ENCODE measurements at regions not wholly inside any gene's neighbourhood (a gene's known extent, or its start where the extent isn't known, plus 50 kb on each side); places are given as distances from the start of the nearest gene placed in this dataset.
A peak's percentile ranks its signal among the peaks of the same experiment; 100 is the strongest.

- no peak overlapping the region for H3K27ac ChIP-seq (replicated peaks; ENCODE audit: low read length)
- no peaks in the 10 kb centered on the region for H3K9me3 ChIP-seq (replicated peaks in 1 of 2; ENCODE audit: control insufficient read depth in 2 of 2, insufficient read depth in 1 of 2, low read depth in 1 of 2, low read length in 2 of 2)
- no peak overlapping the region for H3K4me3 ChIP-seq (ENCODE audit: low read length in 2 of 2)
- H3K9ac ChIP-seq (ENCODE audit: low read depth, low read length, poor library complexity) = no peak overlapping the region
- no peak overlapping the region for H3K4me2 ChIP-seq (ENCODE audit: insufficient read depth, low read length, poor library complexity, severe bottlenecking)
- no peaks in the 10 kb centered on the region for H3K36me3 ChIP-seq (replicated peaks in 1 of 2; ENCODE audit: control insufficient read depth in 2 of 2, insufficient read depth in 2 of 2, low read length in 2 of 2)
- H2BK12ac ChIP-seq (ENCODE audit: low read length) = no peak overlapping the region
- no peak overlapping the region for H3K4ac ChIP-seq (ENCODE audit: low read length)
- no CpG with 5 or more reads among the region's 5 CpGs for WGBS, 2 donors (ENCODE audit: extremely low coverage in 2 of 2, insufficient read length in 2 of 2, insufficient replicate concordance in 1 of 2)
- H3K4me1 ChIP-seq (ENCODE audit: control insufficient read depth in 2 of 2, insufficient read depth in 1 of 2, low read depth in 1 of 2, low read length in 2 of 2) = peaks cover 12 to 14% of the 10 kb centered on the region in 2 donors
- H3K79me1 ChIP-seq (ENCODE audit: low read depth, low read length) = no peaks in the 10 kb centered on the region
- no peak overlapping the region for H2BK15ac ChIP-seq (ENCODE audit: low read length)
- no peak overlapping the region for H4K91ac ChIP-seq (ENCODE audit: low read depth, low read length, poor library complexity)
- H2AK5ac ChIP-seq (ENCODE audit: low read depth, low read length) = peak overlapping the region; percentile 61
- no peak overlapping the region for H4K8ac ChIP-seq (ENCODE audit: low read depth, low read length)
- H2AFZ ChIP-seq (ENCODE audit: low read length) = peak overlapping the region; percentile 4
- H3K14ac ChIP-seq (ENCODE audit: low read length) = no peak overlapping the region
- H3K23ac ChIP-seq (ENCODE audit: low read depth, low read length, poor library complexity) = no peak overlapping the region
- no peak overlapping the region for H2BK5ac ChIP-seq (ENCODE audit: low read length)
- no peak overlapping the region for H3K18ac ChIP-seq (ENCODE audit: low read length)
- no peak for DNase-seq (ENCODE audit: low spot score)
- H3K27me3 ChIP-seq (ENCODE audit: control insufficient read depth in 3 of 3, insufficient read depth in 3 of 3, low read depth in 1 of 3, low read length in 3 of 3) = no peaks in the 10 kb centered on the region
- no peak overlapping the region for H2BK120ac ChIP-seq (ENCODE audit: low read depth, low read length)
Observed at GRCh38 chr13:26473571-26474230, 83.8 kb upstream of the WASF3 start.

GRCh38 chr13:26474286-26474685, 83.2 kb upstream of the WASF3 start:
- Histone ChIP-seq H4K8ac (ENCODE audit: low read depth, low read length) (no peak overlapping the region), H2AFZ (ENCODE audit: low read length) (peak overlapping the region; percentile 4), H3K18ac (ENCODE audit: low read length) (peak overlapping the region; percentile 74), H3K9ac (ENCODE audit: low read depth, low read length, poor library complexity) (no peak overlapping the region), H3K4me3 (ENCODE audit: low read length in 2 of 2) (no peak overlapping the region), H4K91ac (ENCODE audit: low read depth, low read length, poor library complexity) (no peak overlapping the region), H3K4me2 (ENCODE audit: insufficient read depth, low read length, poor library complexity, severe bottlenecking) (no peak overlapping the region), H2BK12ac (ENCODE audit: low read length) (no peak overlapping the region), H3K23ac (ENCODE audit: low read depth, low read length, poor library complexity) (no peak overlapping the region), H3K27ac (replicated peaks; ENCODE audit: low read length) (no peak overlapping the region), H3K36me3 (replicated peaks in 1 of 2; ENCODE audit: control insufficient read depth in 2 of 2, insufficient read depth in 2 of 2, low read length in 2 of 2) (no peaks in the 10 kb centered on the region), H2BK120ac (ENCODE audit: low read depth, low read length) (no peak overlapping the region), H3K4me1 (ENCODE audit: control insufficient read depth in 2 of 2, insufficient read depth in 1 of 2, low read depth in 1 of 2, low read length in 2 of 2) (peaks cover 12 to 14% of the 10 kb centered on the region in 2 donors), H2BK5ac (ENCODE audit: low read length) (no peak overlapping the region), H3K79me1 (ENCODE audit: low read depth, low read length) (no peaks in the 10 kb centered on the region), H3K4ac (ENCODE audit: low read length) (no peak overlapping the region), H2AK5ac (ENCODE audit: low read depth, low read length) (no peak overlapping the region), H3K27me3 (ENCODE audit: control insufficient read depth in 3 of 3, insufficient read depth in 3 of 3, low read depth in 1 of 3, low read length in 3 of 3) (no peaks in the 10 kb centered on the region), H2BK15ac (ENCODE audit: low read length) (peak overlapping the region; percentile 84), H3K14ac (ENCODE audit: low read length) (no peak overlapping the region), H3K9me3 (replicated peaks in 1 of 2; ENCODE audit: control insufficient read depth in 2 of 2, insufficient read depth in 1 of 2, low read depth in 1 of 2, low read length in 2 of 2) (no peaks in the 10 kb centered on the region)
- no CpG with 5 or more reads among the region's 11 CpGs for WGBS, 2 donors (ENCODE audit: extremely low coverage in 2 of 2, insufficient read length in 2 of 2, insufficient replicate concordance in 1 of 2)
- DNase-seq (ENCODE audit: low spot score) = no peak

- H2AFZ ChIP-seq (ENCODE audit: low read length) = peak overlapping the region; percentile 85
- no peak overlapping the region for H4K91ac ChIP-seq (ENCODE audit: low read depth, low read length, poor library complexity)
- H3K14ac ChIP-seq (ENCODE audit: low read length) = no peak overlapping the region
- no peaks in the 10 kb centered on the region for H3K36me3 ChIP-seq (replicated peaks in 1 of 2; ENCODE audit: control insufficient read depth in 2 of 2, insufficient read depth in 2 of 2, low read length in 2 of 2)
- peak overlapping the region; percentile 76 for H3K18ac ChIP-seq (ENCODE audit: low read length)
- H3K9me3 ChIP-seq (replicated peaks in 1 of 2; ENCODE audit: control insufficient read depth in 2 of 2, insufficient read depth in 1 of 2, low read depth in 1 of 2, low read length in 2 of 2) = no peaks in the 10 kb centered on the region
- no peak for DNase-seq (ENCODE audit: low spot score)
- peak overlapping the region; percentile 4 to 46 for H3K4me3 ChIP-seq (ENCODE audit: low read length in 2 of 2)
- H3K4me2 ChIP-seq (ENCODE audit: insufficient read depth, low read length, poor library complexity, severe bottlenecking) = peak overlapping the region; percentile 69
- no peak overlapping the region for H3K23ac ChIP-seq (ENCODE audit: low read depth, low read length, poor library complexity)
- peaks cover 12 to 14% of the 10 kb centered on the region in 2 donors for H3K4me1 ChIP-seq (ENCODE audit: control insufficient read depth in 2 of 2, insufficient read depth in 1 of 2, low read depth in 1 of 2, low read length in 2 of 2)
- no peak overlapping the region for H2BK15ac ChIP-seq (ENCODE audit: low read length)
- WGBS, 2 donors (ENCODE audit: extremely low coverage in 2 of 2, insufficient read length in 2 of 2, insufficient replicate concordance in 1 of 2) = no CpG with 5 or more reads among the region's 15 CpGs
- no peaks in the 10 kb centered on the region for H3K79me1 ChIP-seq (ENCODE audit: low read depth, low read length)
- H2AK5ac ChIP-seq (ENCODE audit: low read depth, low read length) = no peak overlapping the region
- H4K8ac ChIP-seq (ENCODE audit: low read depth, low read length) = no peak overlapping the region
- H3K27ac ChIP-seq (replicated peaks; ENCODE audit: low read length) = no peak overlapping the region
- no peak overlapping the region for H2BK120ac ChIP-seq (ENCODE audit: low read depth, low read length)
- H2BK5ac ChIP-seq (ENCODE audit: low read length) = no peak overlapping the region
- no peaks in the 10 kb centered on the region for H3K27me3 ChIP-seq (ENCODE audit: control insufficient read depth in 3 of 3, insufficient read depth in 3 of 3, low read depth in 1 of 3, low read length in 3 of 3)
- H2BK12ac ChIP-seq (ENCODE audit: low read length) = peak overlapping the region; percentile 7
- H3K4ac ChIP-seq (ENCODE audit: low read length) = no peak overlapping the region
- H3K9ac ChIP-seq (ENCODE audit: low read depth, low read length, poor library complexity) = no peak overlapping the region
Observed at GRCh38 chr13:26475176-26476110, 82.0 kb upstream of the WASF3 start.
